GM21515 (cell line): ENCODE measurements at regions not wholly inside any gene's neighbourhood (a gene's known extent, or its start where the extent isn't known, plus 50 kb on each side); places are given as distances from the start of the nearest gene placed in this dataset.
A peak's percentile ranks its signal among the peaks of the same experiment; 100 is the strongest.

Experiments used
- ATAC-seq: cut with Tn5 transposase; IDR thresholded peaks from one replicate; pipeline ENCODE4 v1.9.1; 2021; ENCODE audit not compliant: unreplicated experiment

- no peak for ATAC-seq
These were observed 172.5 kb downstream of the QDPR start for GRCh38 chr4:17339376-17339775.

DNA sequence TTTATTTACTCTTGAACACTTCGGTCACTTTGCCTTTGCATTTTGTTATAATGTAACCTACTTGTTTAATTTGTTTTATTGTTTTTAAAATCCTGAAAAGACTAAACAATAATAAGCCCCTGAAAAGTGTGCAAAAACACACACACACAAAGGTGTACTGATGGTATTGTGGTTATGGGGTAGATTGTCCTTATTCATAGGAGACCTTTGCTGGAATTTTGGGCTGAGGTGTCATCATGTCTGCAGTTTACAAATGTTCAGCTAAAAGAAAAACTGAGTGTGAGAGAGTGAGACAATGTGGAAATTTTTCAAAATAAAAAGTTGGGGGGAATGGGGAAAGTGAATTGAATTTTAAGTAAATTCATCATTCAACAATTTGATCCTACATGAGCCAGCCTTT lies 174.9 kb downstream of the QDPR start:
- no peak for ATAC-seq

DNA sequence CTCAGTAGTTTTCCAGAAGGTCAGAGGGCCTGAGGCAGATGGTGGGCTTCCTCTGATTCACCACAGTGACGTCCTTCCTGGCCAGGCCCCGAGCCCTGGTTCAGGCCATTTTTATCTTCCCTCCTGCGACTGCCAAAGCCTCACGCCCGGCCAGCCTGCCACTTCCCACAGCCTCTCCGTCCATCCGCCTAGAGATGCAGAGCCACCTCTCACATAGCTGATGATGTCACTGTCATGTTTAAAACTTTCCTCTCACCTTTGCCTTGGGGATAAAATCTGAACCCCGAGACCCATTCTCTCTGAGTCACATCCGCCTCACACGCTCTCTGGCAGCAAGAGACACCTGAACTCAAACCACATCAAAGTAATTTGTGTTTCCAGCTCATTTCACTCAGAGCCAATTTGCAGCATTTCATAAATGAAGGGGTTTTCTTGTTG lies 175.3 kb downstream of the QDPR start:
- peak; percentile 87 for ATAC-seq

GRCh38 chr4:17336069-17336468 lies 175.8 kb downstream of the QDPR start:
- no peak for ATAC-seq

GRCh38 chr4:17335371-17335770 lies 176.5 kb downstream of the QDPR start:
- no peak for ATAC-seq

DNA sequence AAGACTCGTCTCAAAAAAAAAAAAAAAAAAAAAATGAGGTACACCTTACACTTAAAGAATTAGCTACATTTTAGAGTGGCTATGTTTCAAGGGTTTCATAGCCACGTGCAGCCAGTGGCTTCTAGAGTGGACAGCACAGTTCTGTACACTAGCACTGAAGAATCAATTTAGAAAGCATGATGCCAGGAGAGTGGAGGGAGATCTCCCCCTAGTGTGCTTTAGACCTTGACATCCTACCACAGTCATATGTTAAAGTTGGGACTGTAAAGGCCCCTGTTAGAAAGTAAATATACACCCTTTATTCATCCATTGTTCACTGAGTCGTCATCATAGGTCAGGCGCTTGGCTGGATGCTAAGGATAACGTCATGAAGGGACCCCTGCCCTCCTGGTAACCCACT lies 179.4 kb downstream of the QDPR start:
- ATAC-seq, result no peak

- ATAC-seq, result no peak
These were observed 182.8 kb downstream of the QDPR start for GRCh38 chr4:17329046-17329445.

DNA sequence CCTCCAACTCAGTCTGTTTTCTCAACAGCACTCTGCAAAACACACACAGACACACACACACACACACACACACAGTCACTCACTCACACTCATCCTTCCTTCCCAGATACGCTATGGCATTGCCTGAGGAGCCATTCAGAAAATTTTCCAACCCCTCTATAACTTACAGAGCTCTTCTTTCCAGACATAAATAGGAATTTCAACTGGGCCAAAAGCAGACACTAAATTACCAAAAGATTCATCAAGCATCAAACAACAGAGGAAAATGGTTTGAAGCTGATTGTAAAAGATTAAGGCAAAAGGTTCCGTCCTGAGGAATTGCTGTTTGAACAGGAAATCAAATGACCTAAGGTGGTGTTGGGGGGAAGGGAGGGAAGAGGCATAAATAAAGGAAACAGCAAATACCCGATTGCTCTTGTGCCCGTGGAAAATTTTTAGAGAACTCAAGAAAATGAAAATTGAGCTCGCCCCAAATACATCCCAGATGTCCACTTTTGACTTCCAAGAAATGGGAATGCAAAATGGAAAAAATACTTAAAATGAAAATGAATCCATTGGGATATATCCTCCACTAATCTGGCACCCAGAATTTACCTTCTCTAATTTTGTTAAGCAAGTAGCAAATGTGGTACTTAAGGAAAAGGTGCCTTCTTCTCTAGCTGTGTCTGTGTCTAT lies 183.6 kb downstream of the QDPR start:
- ATAC-seq, result no peak

DNA sequence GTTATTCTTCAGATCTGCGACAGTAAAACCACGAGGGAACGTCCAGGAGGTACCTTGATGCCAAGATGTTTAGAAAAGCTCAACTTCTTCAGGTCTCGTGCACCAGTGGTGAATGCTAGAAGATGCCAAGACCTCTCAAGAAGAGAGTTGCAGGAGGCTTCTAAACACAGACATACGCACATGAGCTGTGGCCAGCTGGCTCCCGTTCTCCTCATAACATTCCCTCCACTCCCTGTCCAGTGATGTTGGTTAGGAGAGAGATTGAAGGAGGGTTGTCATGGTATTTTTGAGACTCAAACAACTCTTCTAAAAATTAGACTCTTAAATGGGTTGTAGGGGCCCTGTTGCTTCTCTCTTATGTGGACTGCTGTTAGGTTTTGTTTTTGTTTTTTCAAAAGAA lies 184.3 kb downstream of the QDPR start:
- no peak for ATAC-seq

DNA sequence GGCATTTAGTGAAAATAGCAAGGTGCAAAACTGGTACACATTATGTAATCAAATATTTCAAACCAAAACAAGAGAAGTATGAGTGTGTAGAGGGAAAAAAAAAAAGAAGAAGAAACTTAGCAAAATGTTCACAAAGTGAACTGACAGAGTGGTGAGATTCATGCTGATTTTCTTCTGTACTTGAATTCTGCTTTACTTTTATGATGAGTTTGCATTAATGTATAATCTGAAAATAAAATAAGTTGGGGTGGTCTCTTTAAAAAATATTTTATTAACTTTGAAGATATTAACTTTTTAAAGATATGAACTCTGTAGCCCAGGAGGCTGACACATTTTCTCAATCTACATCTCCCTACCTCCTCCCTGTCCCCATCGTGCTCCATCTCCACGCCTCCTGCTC lies 185.1 kb downstream of the QDPR start:
- ATAC-seq, result no peak

DNA sequence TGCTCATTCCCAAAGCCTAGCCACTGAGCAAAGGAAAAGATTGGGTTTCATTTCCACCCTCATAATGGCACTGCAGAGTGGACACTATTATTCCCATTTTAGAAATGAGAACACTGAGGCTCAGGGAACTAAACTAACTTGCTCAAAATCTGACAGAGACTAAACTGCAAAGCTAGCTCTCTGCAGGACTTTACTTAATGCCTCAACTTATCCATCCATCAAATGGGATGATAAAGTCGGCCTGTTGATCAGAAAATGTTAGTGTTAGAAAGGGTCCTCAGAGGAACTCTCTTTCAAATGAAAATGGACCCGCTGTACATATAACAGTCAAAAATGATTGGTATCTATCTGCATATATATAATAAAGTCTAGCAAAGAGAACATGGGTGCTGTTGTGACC lies 186.8 kb downstream of the QDPR start:
- no peak for ATAC-seq

DNA sequence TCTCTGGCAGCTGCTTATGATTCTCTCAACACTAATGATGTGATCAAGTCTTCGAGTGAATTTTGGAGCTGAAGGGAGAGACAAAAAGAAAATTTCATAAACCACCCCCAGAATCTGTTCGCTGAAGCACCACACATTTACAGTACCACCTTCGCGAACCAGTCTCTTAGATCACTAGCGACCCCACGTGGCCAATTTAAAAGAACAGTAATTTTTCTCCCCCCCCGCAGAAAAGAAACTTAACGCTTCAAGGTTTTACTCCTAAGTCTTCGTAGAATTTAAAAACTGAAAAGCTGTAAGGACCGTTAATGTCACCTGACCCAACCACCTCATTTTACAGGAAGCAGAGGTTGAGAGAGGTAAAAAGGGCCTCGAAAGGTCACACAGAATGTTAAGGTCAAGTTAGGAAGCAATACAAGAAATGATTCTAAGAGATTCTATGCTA lies 187.5 kb downstream of the QDPR start:
- ATAC-seq, result peak; percentile 49

DNA sequence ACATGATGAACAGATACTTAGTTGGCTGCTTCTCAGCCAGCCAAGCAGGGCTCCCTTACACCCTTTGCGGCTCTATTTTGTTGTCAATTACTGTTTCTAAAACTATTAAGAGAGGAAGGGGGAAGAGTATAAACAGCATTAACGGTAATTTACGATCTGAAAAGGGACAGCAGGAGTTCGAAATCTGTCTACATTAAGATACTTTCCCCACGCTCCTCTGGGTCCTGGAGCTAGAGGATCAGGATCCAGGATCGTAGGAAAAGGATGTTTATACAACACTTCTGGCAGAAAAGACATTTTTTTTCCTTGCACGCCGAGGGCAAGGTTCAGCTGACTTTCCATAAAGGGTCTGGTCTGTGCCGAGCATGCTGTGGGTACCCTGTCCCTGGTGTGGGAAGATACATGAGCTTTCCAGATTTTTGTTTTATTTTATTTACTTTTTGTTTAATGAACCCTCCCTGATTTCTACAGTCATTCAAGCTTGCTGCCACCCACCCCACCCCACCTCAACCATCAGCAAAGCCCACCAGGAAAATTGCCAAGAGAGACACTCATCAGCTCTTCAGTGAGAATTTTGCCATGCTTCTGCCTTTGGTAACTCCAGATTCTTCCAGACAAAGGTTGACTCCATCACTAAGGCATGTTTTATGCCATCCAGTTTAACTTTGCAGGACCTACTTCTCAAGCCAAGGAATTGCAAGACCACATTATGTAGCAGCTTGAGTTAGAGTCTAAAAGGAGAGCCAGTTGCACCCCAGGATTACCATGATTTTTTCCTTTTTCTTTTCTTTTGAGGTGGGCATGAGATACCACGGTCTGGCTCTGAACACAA lies 188.1 kb downstream of the QDPR start:
- no peak for ATAC-seq

DNA sequence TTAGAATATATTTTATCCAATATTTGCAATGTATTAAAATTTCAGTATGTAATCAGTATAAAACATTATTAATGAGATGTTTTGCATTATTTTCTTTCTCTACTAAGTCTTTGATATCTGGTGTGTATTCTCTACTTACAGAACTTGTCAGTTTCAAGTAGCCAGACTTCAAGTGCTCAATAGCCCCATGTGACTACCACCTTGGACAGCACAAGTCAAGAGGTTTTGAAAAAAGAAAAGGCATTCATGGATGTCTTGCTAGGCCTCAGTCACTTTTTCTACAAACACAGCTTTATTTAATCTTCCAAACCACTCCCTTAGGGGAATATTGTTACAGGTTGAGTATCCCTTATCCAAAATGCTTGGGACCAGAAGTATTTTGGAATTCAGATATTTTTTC lies 189.4 kb downstream of the QDPR start:
- ATAC-seq, result no peak

DNA sequence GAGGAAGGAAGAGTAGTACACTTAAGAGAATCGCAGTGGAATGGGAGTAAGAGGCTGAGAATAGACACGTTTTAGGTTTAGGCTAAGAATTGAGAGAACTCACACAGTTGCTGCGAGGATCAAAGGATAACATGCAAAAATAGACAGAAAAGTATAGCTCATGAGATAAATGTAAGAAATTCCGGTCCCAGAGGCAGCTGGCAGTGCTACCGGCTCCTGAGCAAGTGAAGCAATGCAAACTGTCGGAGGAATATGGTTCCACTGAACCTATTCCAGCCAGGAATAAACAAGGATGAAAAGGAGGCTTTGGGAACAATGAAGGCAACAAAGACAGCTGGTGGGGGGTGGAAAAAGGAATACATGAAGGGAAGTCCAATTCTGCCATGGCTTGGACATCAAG lies 191.8 kb downstream of the QDPR start:
- no peak for ATAC-seq

GRCh38 chr4:17317526-17317925 lies 194.4 kb downstream of the QDPR start:
- ATAC-seq, result no peak

- ATAC-seq, result no peak
These were observed 195.3 kb downstream of the QDPR start for GRCh38 chr4:17316566-17316965.

GRCh38 chr4:17315459-17315858 lies 196.4 kb downstream of the QDPR start:
- ATAC-seq, result no peak

DNA sequence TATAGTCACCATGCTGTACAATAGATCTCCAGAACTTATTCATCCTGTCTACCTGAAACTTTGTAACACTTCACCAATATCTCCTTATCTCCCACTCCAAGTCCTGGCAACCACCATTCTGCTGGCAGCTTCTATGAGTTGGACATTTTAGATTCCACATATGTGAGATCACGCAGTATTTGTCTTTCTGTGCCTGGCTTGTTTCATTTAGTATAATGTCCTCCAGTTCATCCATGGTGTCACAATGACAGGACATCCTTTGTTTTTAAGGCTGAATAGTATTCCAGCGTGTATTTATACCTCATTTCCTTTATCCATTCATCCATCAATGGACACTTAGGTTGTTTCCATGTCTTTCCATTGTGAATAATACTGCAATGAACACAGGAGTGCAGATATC lies 198.7 kb downstream of the QDPR start:
- ATAC-seq, result no peak

- ATAC-seq, result peak; percentile 71
These were observed 201.6 kb downstream of the QDPR start for GRCh38 chr4:17310269-17310652.

- peak; percentile 4 for ATAC-seq
These were observed 202.2 kb downstream of the QDPR start for GRCh38 chr4:17309567-17310268.

DNA sequence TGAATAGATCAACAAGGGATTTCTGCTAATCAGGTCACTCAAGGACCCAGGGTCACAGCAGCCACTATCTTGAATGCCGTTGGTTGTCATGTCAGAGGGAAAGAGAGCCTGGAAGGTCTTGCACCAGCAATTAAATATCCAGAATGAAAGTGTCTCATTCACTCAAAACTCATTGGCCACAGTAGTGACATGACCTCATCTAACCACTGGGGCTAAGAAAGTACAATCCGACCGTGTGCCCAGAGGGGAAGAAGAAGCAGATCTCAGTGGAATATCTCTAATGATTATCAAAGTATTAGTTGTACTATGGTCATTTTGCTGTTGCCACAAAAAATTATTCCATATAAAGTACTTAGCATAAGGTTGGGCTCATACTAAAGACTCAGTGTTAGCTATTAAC lies 210.0 kb downstream of the QDPR start:
- no peak for ATAC-seq
